OCI-LY3 (cell line): ENCODE measurements at regions not wholly inside any gene's neighbourhood (a gene's known extent, or its start where the extent isn't known, plus 50 kb on each side); places are given as distances from the start of the nearest gene placed in this dataset.

Source experiments
- H2AFZ ChIP-seq: fragments of 200-600, 300-600 bp; shearing (Covaris generic); 2 replicates; pipeline ENCODE4 v1.6.0; 2014; ENCODE audit warnings: antibody characterized with exemption, low read depth, low read length
- H3K27ac ChIP-seq: fragments of 200-600, 300-600 bp; sonication (generic); 2 replicates; pipeline ENCODE4 v1.5.1; 2014; ENCODE audit warnings: mild to moderate bottlenecking, low read length, moderate library complexity, mixed read lengths
- H3K27me3 ChIP-seq: fragments of 200-600, 300-600 bp; sonication (generic); 2 replicates; pipeline ENCODE4 v1.6.1; 2014; ENCODE audit warnings: low read depth, low read length, mixed read lengths
- H3K36me3 ChIP-seq: fragments of 200-600, 300-600 bp; sonication (generic); replicated peaks from 2 replicates; pipeline ENCODE3; 2014; ENCODE audit warnings: low read depth, low read length, mixed read lengths
- H3K4me1 ChIP-seq: fragments of 300-600, 200-600 bp; sonication (generic); 2 replicates; pipeline ENCODE4 v1.6.1; 2014; ENCODE audit warnings: low read length, mixed read lengths
- H3K4me2 ChIP-seq: fragments of 200-600, 300-600 bp; sonication (generic); 2 replicates; pipeline ENCODE4 v1.6.1; 2014; ENCODE audit warnings: low read length, mixed read lengths
- H3K4me3 ChIP-seq: fragments of 300-600, 200-600 bp; sonication (generic); 2 replicates; pipeline ENCODE4 v1.5.1; 2014; ENCODE audit warnings: antibody characterized with exemption, mild to moderate bottlenecking, low read length, moderate library complexity
- H3K79me2 ChIP-seq: fragments of 300-600, 200-600 bp; shearing (Covaris generic); 2 replicates; pipeline ENCODE4 v1.6.1; 2014; ENCODE audit warnings: mild to moderate bottlenecking, low read length, mixed read lengths
- H3K9ac ChIP-seq: fragments of 300-600, 200-600 bp; shearing (Covaris generic); 2 replicates; pipeline ENCODE4 v1.6.0; 2014; ENCODE audit warnings: mild to moderate bottlenecking, low read length, moderate library complexity
- H3K9me3 ChIP-seq: fragments of 200-600, 300-600 bp; shearing (Covaris generic); 2 replicates; pipeline ENCODE4 v1.6.1; 2014; ENCODE audit warnings: low read length, mixed read lengths; ENCODE audit not compliant: insufficient read depth
- H4K20me1 ChIP-seq: fragments of 200-600, 300-600 bp; sonication (generic); 2 replicates; pipeline ENCODE4 v1.6.1; 2016; ENCODE audit warnings: low read length, mixed read lengths; ENCODE audit not compliant: insufficient read depth
- EZH2phosphoT487 ChIP-seq: fragments of 200-600 bp; shearing (Covaris generic); IDR thresholded peaks from 2 replicates; pipeline ENCODE4 v1.6.1; 2018; ENCODE audit warnings: antibody characterized with exemption, mixed run types, low read depth
- TF ChIP-seq, protein P1 (sequence below): fragments of 200-600, 300-600 bp; sonication (generic); IDR thresholded peaks from 2 replicates; pipeline ENCODE4 v1.5.1; 2014; ENCODE audit warnings: antibody characterized with exemption, low read length, low read depth

DNA sequence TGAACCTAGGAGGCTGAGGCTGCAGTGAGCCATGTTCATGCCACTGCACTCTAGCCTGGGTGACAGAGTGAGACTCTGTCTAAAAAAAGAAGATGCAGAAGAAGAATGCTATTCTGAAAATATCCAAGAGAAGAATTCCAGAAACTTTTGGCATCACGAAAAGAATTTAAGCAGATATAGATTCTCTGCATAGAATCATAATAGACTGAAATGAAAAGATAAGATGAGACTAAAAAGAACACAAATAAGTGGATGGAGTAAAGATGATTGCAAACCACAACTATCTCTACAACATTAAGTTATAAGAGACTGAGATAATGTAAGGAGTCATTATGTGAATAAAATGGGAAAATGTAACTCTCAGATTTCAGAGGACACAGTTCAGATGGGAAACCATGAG is 140.7 kb upstream of the TMC3 start:
- H3K4me1 ChIP-seq: no peaks in the 10 kb centered on the region
- TF ChIP-seq, protein P1, sequence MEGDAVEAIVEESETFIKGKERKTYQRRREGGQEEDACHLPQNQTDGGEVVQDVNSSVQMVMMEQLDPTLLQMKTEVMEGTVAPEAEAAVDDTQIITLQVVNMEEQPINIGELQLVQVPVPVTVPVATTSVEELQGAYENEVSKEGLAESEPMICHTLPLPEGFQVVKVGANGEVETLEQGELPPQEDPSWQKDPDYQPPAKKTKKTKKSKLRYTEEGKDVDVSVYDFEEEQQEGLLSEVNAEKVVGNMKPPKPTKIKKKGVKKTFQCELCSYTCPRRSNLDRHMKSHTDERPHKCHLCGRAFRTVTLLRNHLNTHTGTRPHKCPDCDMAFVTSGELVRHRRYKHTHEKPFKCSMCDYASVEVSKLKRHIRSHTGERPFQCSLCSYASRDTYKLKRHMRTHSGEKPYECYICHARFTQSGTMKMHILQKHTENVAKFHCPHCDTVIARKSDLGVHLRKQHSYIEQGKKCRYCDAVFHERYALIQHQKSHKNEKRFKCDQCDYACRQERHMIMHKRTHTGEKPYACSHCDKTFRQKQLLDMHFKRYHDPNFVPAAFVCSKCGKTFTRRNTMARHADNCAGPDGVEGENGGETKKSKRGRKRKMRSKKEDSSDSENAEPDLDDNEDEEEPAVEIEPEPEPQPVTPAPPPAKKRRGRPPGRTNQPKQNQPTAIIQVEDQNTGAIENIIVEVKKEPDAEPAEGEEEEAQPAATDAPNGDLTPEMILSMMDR: no peak
- no peak for TF ChIP-seq EZH2phosphoT487
- H3K4me2 ChIP-seq: no peak overlapping the region
- H3K4me3 ChIP-seq: no peak overlapping the region
- H2AFZ ChIP-seq: no peak overlapping the region
- H3K9ac ChIP-seq: no peak overlapping the region
- H4K20me1 ChIP-seq: no peaks in the 10 kb centered on the region; the same call in 1 of the 2 replicates
- peaks cover 32% of the 10 kb centered on the region for H3K27me3 ChIP-seq
- no peaks in the 10 kb centered on the region for H3K9me3 ChIP-seq
- H3K36me3 ChIP-seq: no peaks in the 10 kb centered on the region
- H3K79me2 ChIP-seq: no peaks in the 10 kb centered on the region
- H3K27ac ChIP-seq: no peak overlapping the region

GRCh38 chr15:81511138-81511537 is 137.1 kb upstream of the TMC3 start:
- peaks cover 28% of the 10 kb centered on the region for H3K27me3 ChIP-seq
- H3K4me1 ChIP-seq: no peaks in the 10 kb centered on the region
- no peak overlapping the region for H3K4me2 ChIP-seq
- no peaks in the 10 kb centered on the region for H4K20me1 ChIP-seq
- no peak overlapping the region for H2AFZ ChIP-seq
- H3K9me3 ChIP-seq: no peaks in the 10 kb centered on the region
- no peaks in the 10 kb centered on the region for H3K79me2 ChIP-seq
- H3K27ac ChIP-seq: no peak overlapping the region
- no peaks in the 10 kb centered on the region for H3K36me3 ChIP-seq
- H3K9ac ChIP-seq: no peak overlapping the region
- H3K4me3 ChIP-seq: no peak overlapping the region
- TF ChIP-seq, protein P1: no peak
- TF ChIP-seq EZH2phosphoT487: no peak

DNA sequence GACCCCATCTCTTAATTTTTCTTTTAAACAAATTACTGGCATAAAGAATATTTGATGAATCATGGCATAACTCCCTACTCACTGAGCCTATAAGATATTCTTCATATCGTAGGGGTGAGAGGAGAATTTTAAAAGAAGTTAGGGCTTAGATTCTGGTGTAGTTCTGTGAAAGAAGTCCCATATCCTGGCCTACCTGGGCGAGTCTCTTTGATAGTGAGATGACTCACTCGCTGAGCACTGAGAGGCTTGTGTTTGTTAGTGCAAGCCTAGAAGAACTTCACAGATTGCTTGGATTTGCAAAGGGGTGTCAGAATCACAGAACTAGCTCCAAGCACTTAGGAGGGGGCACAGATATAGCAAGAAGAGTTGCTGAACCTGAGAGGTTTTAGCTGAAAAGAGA is 133.8 kb upstream of the TMC3 start:
- TF ChIP-seq, protein P1: no peak
- TF ChIP-seq EZH2phosphoT487: no peak
- no peaks in the 10 kb centered on the region for H3K36me3 ChIP-seq

GRCh38 chr15:81506936-81507335 is 132.9 kb upstream of the TMC3 start:
- H3K4me3 ChIP-seq: no peak overlapping the region
- peaks cover 26% of the 10 kb centered on the region; the same call in 1 of the 2 replicates for H3K27me3 ChIP-seq
- H3K9me3 ChIP-seq: no peaks in the 10 kb centered on the region
- H3K9ac ChIP-seq: no peak overlapping the region
- H4K20me1 ChIP-seq: no peaks in the 10 kb centered on the region
- H3K27ac ChIP-seq: no peak overlapping the region
- H2AFZ ChIP-seq: no peak overlapping the region
- H3K4me2 ChIP-seq: no peak overlapping the region
- TF ChIP-seq, protein P1: no peak
- TF ChIP-seq EZH2phosphoT487: no peak
- no peaks in the 10 kb centered on the region for H3K4me1 ChIP-seq
- H3K79me2 ChIP-seq: no peaks in the 10 kb centered on the region
- H3K36me3 ChIP-seq: no peaks in the 10 kb centered on the region

More for the DNA sequence above, 133.8 kb upstream of the TMC3 start:
- H2AFZ ChIP-seq: no peak overlapping the region
- H3K4me2 ChIP-seq: no peak overlapping the region
- H3K4me3 ChIP-seq: no peak overlapping the region
- H3K79me2 ChIP-seq: no peaks in the 10 kb centered on the region
- no peak overlapping the region for H3K9ac ChIP-seq
- H3K27me3 ChIP-seq: peaks cover 24% of the 10 kb centered on the region; the same call in 1 of the 2 replicates
- H3K4me1 ChIP-seq: no peaks in the 10 kb centered on the region
- no peaks in the 10 kb centered on the region for H4K20me1 ChIP-seq
- no peaks in the 10 kb centered on the region for H3K9me3 ChIP-seq
- no peak overlapping the region for H3K27ac ChIP-seq
